ENCODE measurements at regions not wholly inside any gene's neighbourhood (a gene's known extent, or its start where the extent isn't known, plus 50 kb on each side); places are given as distances from the start of the nearest gene placed in this dataset.

- TF ChIP-seq CTCF (IDR thresholded peaks at IDR 0.05) (no peak), ERG (CRISPR knock-in tag; IDR thresholded peaks at IDR 0.05) (no peak), TEAD4 (CRISPR knock-in tag; IDR thresholded peaks at IDR 0.05) (no peak)
Measured at GRCh38 chr2:21406911-21407310, 283.1 kb downstream of the TDRD15 start (continued).

GRCh38 chr2:21407851-21408250 lies 284.1 kb downstream of the TDRD15 start:
- ATAC-seq, result no peak
- Mint-ChIP-seq H3K36me3 (no peaks in the 10 kb centered on the region), H3K27me3 (ENCODE audit: low read depth) (no peaks in the 10 kb centered on the region), H3K4me3 (no peak overlapping the region), H3K27ac (no peak overlapping the region), H3K4me1 (peaks cover 1% of the 10 kb centered on the region), H3K9me3 (peaks cover 16% of the 10 kb centered on the region)
- ChIA-PET CTCF (no interaction called here), POLR2A (no interaction called here)
- TF ChIP-seq ELF4 (CRISPR knock-in tag; IDR thresholded peaks at IDR 0.05; ENCODE audit: low read depth) (no peak), SP1 (CRISPR knock-in tag; conservative IDR thresholded peaks at IDR 0.05) (no peak), FOXK1 (CRISPR knock-in tag; IDR thresholded peaks at IDR 0.05) (no peak), JAZF1 (CRISPR knock-in tag; IDR thresholded peaks at IDR 0.05) (no peak), ZBTB21 (CRISPR knock-in tag; IDR thresholded peaks at IDR 0.05; ENCODE audit: borderline replicate concordance) (no peak), GRHL2 (CRISPR knock-in tag; IDR thresholded peaks at IDR 0.05; ENCODE audit: insufficient replicate concordance, severe bottlenecking) (no peak), GABPB1 (CRISPR knock-in tag; IDR thresholded peaks at IDR 0.05) (no peak), NR3C1 (CRISPR knock-in tag; conservative IDR thresholded peaks at IDR 0.05; ENCODE audit: low read depth) (no peak), TEAD4 (CRISPR knock-in tag; IDR thresholded peaks at IDR 0.05) (no peak), CREM (CRISPR knock-in tag; IDR thresholded peaks at IDR 0.05) (no peak), NFYB (CRISPR knock-in tag; conservative IDR thresholded peaks at IDR 0.05; ENCODE audit: low read depth) (no peak), SMAD4 (CRISPR knock-in tag; IDR thresholded peaks at IDR 0.05) (no peak), ZNF416 (CRISPR knock-in tag; IDR thresholded peaks at IDR 0.05) (no peak)
- no peak for DNase-seq (ENCODE audit: low spot score)

GRCh38 chr2:21411741-21412140 lies 288.0 kb downstream of the TDRD15 start:
- ATAC-seq, result no peak
- Mint-ChIP-seq H3K4me3 (no peak overlapping the region), H3K36me3 (no peaks in the 10 kb centered on the region), H3K4me1 (peaks cover 7% of the 10 kb centered on the region), H3K27ac (no peak overlapping the region), H3K27me3 (ENCODE audit: low read depth) (no peaks in the 10 kb centered on the region), H3K9me3 (peaks cover 36% of the 10 kb centered on the region)
- no peak for DNase-seq (ENCODE audit: low spot score)
- CTCF ChIA-PET, result interaction anchor here (2.0 kb wide), 1 partner anchor 10 kb away, joined by 9 read pairs; no protein-coding TSS in a partner anchor
- TF ChIP-seq ZNF317 (CRISPR knock-in tag; IDR thresholded peaks at IDR 0.05; ENCODE audit: borderline replicate concordance, low read depth), result no peak
- TF ChIP-seq ZNF671 (CRISPR knock-in tag; IDR thresholded peaks at IDR 0.05), result no peak
- no peak for TF ChIP-seq TEAD4 (CRISPR knock-in tag; IDR thresholded peaks at IDR 0.05)
- TF ChIP-seq RELA (CRISPR knock-in tag; IDR thresholded peaks at IDR 0.05; ENCODE audit: borderline replicate concordance), result no peak
- no peak for TF ChIP-seq SMAD4 (CRISPR knock-in tag; IDR thresholded peaks at IDR 0.05)
- no peak for TF ChIP-seq ZNF423 (CRISPR knock-in tag; IDR thresholded peaks at IDR 0.05)
- TF ChIP-seq ERG (CRISPR knock-in tag; IDR thresholded peaks at IDR 0.05), result no peak
- no peak for TF ChIP-seq ELF4 (CRISPR knock-in tag; IDR thresholded peaks at IDR 0.05; ENCODE audit: low read depth)
- TF ChIP-seq USF1 (CRISPR knock-in tag; IDR thresholded peaks at IDR 0.05), result no peak
- no peak for TF ChIP-seq JAZF1 (CRISPR knock-in tag; IDR thresholded peaks at IDR 0.05)
- TF ChIP-seq TCF7 (CRISPR knock-in tag; IDR thresholded peaks at IDR 0.05; ENCODE audit: low read depth), result no peak
- TF ChIP-seq GABPB1 (CRISPR knock-in tag; IDR thresholded peaks at IDR 0.05), result no peak
- POLR2A ChIA-PET, result no interaction called here

All from WTC11 (cell line).